Activated naive CD8-positive, alpha-beta T cell treated with anti-CD3 and anti-CD28 coated beads, Interleukin-2, amount 10 ng/mL, durations not matched to agents 7 days and 5 days (primary cell): ENCODE measurements at regions not wholly inside any gene's neighbourhood (a gene's known extent, or its start where the extent isn't known, plus 50 kb on each side); places are given as distances from the start of the nearest gene placed in this dataset.
"Not testable (repeated sequence)": the region's sequence is repeated elsewhere in the genome, so short reads cannot be mapped to it uniquely, and the experiment has no call there.

Experiments
- ATAC-seq: fragments of 150-1000 bp; cut with Tn5 transposase; one replicate; pipeline ENCODE4 v1.10.0; 2021; ENCODE audit warnings: low read depth, moderate library complexity
- POLR2A ChIA-PET: fragments of 350-600 bp; sonication (Branson Sonifier 250); formaldehyde crosslinking; loops from one replicate; lab custom pipeline; 2021; ENCODE audit warnings: antibody characterized with exemption; lab: Charles Lee
- DNase-seq: peaks from one replicate; pipeline ENCODE4 v3.0.0; 2021
- H3K27ac Mint-ChIP-seq: one replicate; pipeline ENCODE4 v1.8.0; 2022; ENCODE audit warnings: mild to moderate bottlenecking, mixed read lengths
- H3K27me3 Mint-ChIP-seq: one replicate; pipeline ENCODE4 v1.8.0; 2022; ENCODE audit warnings: mild to moderate bottlenecking, moderate library complexity, mixed read lengths
- H3K36me3 Mint-ChIP-seq: one replicate; pipeline ENCODE4 v1.8.0; 2021; ENCODE audit warnings: mild to moderate bottlenecking, mixed read lengths
- H3K4me1 Mint-ChIP-seq: one replicate; pipeline ENCODE4 v1.8.0; 2021; ENCODE audit warnings: mixed read lengths
- H3K4me3 Mint-ChIP-seq: one replicate; pipeline ENCODE4 v1.8.0; 2022; ENCODE audit warnings: mild to moderate bottlenecking, moderate library complexity, mixed read lengths
- H3K9me3 Mint-ChIP-seq: one replicate; pipeline ENCODE4 v1.8.0; 2021; ENCODE audit warnings: mixed read lengths

- H3K9me3 Mint-ChIP-seq = peaks cover 3% of the 10 kb centered on the region
- H3K4me1 Mint-ChIP-seq = no peaks in the 10 kb centered on the region
- H3K27ac Mint-ChIP-seq = no peak overlapping the region
- H3K4me3 Mint-ChIP-seq = no peak overlapping the region
- DNase-seq (no peak), ATAC-seq (no peak)
- no peaks in the 10 kb centered on the region for H3K36me3 Mint-ChIP-seq
- POLR2A ChIA-PET = no interaction called here
- no peaks in the 10 kb centered on the region for H3K27me3 Mint-ChIP-seq
These were observed 558.5 kb downstream of the TMTC2 start for GRCh38 chr12:83245156-83245555.

- no peak overlapping the region for H3K27ac Mint-ChIP-seq
- H3K27me3 Mint-ChIP-seq = no peaks in the 10 kb centered on the region
- H3K4me3 Mint-ChIP-seq = no peak overlapping the region
- H3K36me3 Mint-ChIP-seq = no peaks in the 10 kb centered on the region
- DNase-seq (no peak), ATAC-seq (no peak)
- H3K9me3 Mint-ChIP-seq = peaks cover 3% of the 10 kb centered on the region
- POLR2A ChIA-PET = no interaction called here
- no peaks in the 10 kb centered on the region for H3K4me1 Mint-ChIP-seq
These were observed 557.3 kb downstream of the TMTC2 start for GRCh38 chr12:83244001-83244400.

- H3K27me3 Mint-ChIP-seq, DNase-seq, H3K27ac Mint-ChIP-seq, POLR2A ChIA-PET, ATAC-seq, H3K9me3 Mint-ChIP-seq, H3K4me1 Mint-ChIP-seq, H3K36me3 Mint-ChIP-seq, H3K4me3 Mint-ChIP-seq: not testable (repeated sequence)
These were observed 547.3 kb downstream of the TMTC2 start for GRCh38 chr12:83233987-83234386.

- H3K4me3 Mint-ChIP-seq = not testable (repeated sequence)
These were observed 540.3 kb downstream of the TMTC2 start for GRCh38 chr12:83226960-83227359.

GRCh38 chr12:83225806-83226205 is 539.1 kb downstream of the TMTC2 start:
- ATAC-seq (no peak), DNase-seq (no peak)
- Mint-ChIP-seq H3K4me3 (no peak overlapping the region), H3K27me3 (no peaks in the 10 kb centered on the region), H3K9me3 (peaks cover 2% of the 10 kb centered on the region), H3K36me3 (no peaks in the 10 kb centered on the region), H3K27ac (no peak overlapping the region), H3K4me1 (no peaks in the 10 kb centered on the region)
- POLR2A ChIA-PET = no interaction called here

More at GRCh38 chr12:83226960-83227359, 540.3 kb downstream of the TMTC2 start:
- H3K36me3 Mint-ChIP-seq, H3K27me3 Mint-ChIP-seq, H3K27ac Mint-ChIP-seq, POLR2A ChIA-PET, H3K9me3 Mint-ChIP-seq, ATAC-seq, DNase-seq, H3K4me1 Mint-ChIP-seq: not testable (repeated sequence)

GRCh38 chr12:83224012-83224411 is 537.3 kb downstream of the TMTC2 start:
- POLR2A ChIA-PET = no interaction called here
- H3K36me3 Mint-ChIP-seq = no peaks in the 10 kb centered on the region
- no peaks in the 10 kb centered on the region for H3K4me1 Mint-ChIP-seq
- DNase-seq = no peak
- no peak overlapping the region for H3K4me3 Mint-ChIP-seq
- H3K27me3 Mint-ChIP-seq = no peaks in the 10 kb centered on the region
- no peak overlapping the region for H3K27ac Mint-ChIP-seq
- H3K9me3 Mint-ChIP-seq = peaks cover 2% of the 10 kb centered on the region
- ATAC-seq = no peak

- ATAC-seq = no peak
- POLR2A ChIA-PET = no interaction called here
These were observed 534.1 kb downstream of the TMTC2 start for GRCh38 chr12:83220774-83221173.

GRCh38 chr12:83216230-83216629 is 529.5 kb downstream of the TMTC2 start:
- H3K36me3 Mint-ChIP-seq = no peaks in the 10 kb centered on the region
- H3K4me1 Mint-ChIP-seq = no peaks in the 10 kb centered on the region
- POLR2A ChIA-PET = no interaction called here
- H3K9me3 Mint-ChIP-seq = no peaks in the 10 kb centered on the region
- H3K4me3 Mint-ChIP-seq = no peak overlapping the region
- ATAC-seq (no peak), DNase-seq (no peak)
- no peak overlapping the region for H3K27ac Mint-ChIP-seq
- peaks cover 2% of the 10 kb centered on the region for H3K27me3 Mint-ChIP-seq

More at GRCh38 chr12:83220774-83221173, 534.1 kb downstream of the TMTC2 start:
- Mint-ChIP-seq H3K27me3 (no peaks in the 10 kb centered on the region), H3K9me3 (no peaks in the 10 kb centered on the region), H3K36me3 (no peaks in the 10 kb centered on the region), H3K4me1 (no peaks in the 10 kb centered on the region), H3K4me3 (no peak overlapping the region), H3K27ac (no peak overlapping the region)
- no peak for DNase-seq

- DNase-seq = no peak
- no peaks in the 10 kb centered on the region for H3K9me3 Mint-ChIP-seq
- H3K36me3 Mint-ChIP-seq = no peaks in the 10 kb centered on the region
- H3K27me3 Mint-ChIP-seq = peaks cover 2% of the 10 kb centered on the region
- no peaks in the 10 kb centered on the region for H3K4me1 Mint-ChIP-seq
- POLR2A ChIA-PET = no interaction called here
- no peak overlapping the region for H3K4me3 Mint-ChIP-seq
- no peak overlapping the region for H3K27ac Mint-ChIP-seq
- no peak for ATAC-seq
These were observed 527.5 kb downstream of the TMTC2 start for GRCh38 chr12:83214185-83214584.

GRCh38 chr12:83210933-83211332 is 524.2 kb downstream of the TMTC2 start:
- Mint-ChIP-seq H3K36me3 (no peaks in the 10 kb centered on the region), H3K9me3 (no peaks in the 10 kb centered on the region), H3K27me3 (peaks cover 2% of the 10 kb centered on the region), H3K4me3 (no peak overlapping the region), H3K27ac (no peak overlapping the region), H3K4me1 (no peaks in the 10 kb centered on the region)
- POLR2A ChIA-PET = no interaction called here
- DNase-seq (no peak), ATAC-seq (no peak)

- DNase-seq (no peak), ATAC-seq (no peak)
- no peak overlapping the region for H3K4me3 Mint-ChIP-seq
- POLR2A ChIA-PET = no interaction called here
- no peak overlapping the region for H3K27ac Mint-ChIP-seq
- H3K4me1 Mint-ChIP-seq = no peaks in the 10 kb centered on the region
- no peaks in the 10 kb centered on the region for H3K27me3 Mint-ChIP-seq
- H3K9me3 Mint-ChIP-seq = no peaks in the 10 kb centered on the region
- H3K36me3 Mint-ChIP-seq = no peaks in the 10 kb centered on the region
These were observed 512.4 kb downstream of the TMTC2 start for GRCh38 chr12:83199069-83199468.

GRCh38 chr12:83198291-83199015 is 511.7 kb downstream of the TMTC2 start:
- POLR2A ChIA-PET = no interaction called here
- Mint-ChIP-seq H3K4me3 (no peak overlapping the region), H3K27me3 (no peaks in the 10 kb centered on the region), H3K9me3 (no peaks in the 10 kb centered on the region), H3K4me1 (no peaks in the 10 kb centered on the region), H3K27ac (no peak overlapping the region), H3K36me3 (no peaks in the 10 kb centered on the region)
- no peak for ATAC-seq
- DNase-seq = no peak

- H3K4me3 Mint-ChIP-seq = no peak overlapping the region
These were observed 510.8 kb downstream of the TMTC2 start for GRCh38 chr12:83197483-83197914.

GRCh38 chr12:83196694-83197350 is 510.1 kb downstream of the TMTC2 start:
- Mint-ChIP-seq H3K4me3 (no peak overlapping the region), H3K4me1 (no peaks in the 10 kb centered on the region), H3K36me3 (no peaks in the 10 kb centered on the region), H3K27me3 (no peaks in the 10 kb centered on the region), H3K9me3 (no peaks in the 10 kb centered on the region), H3K27ac (no peak overlapping the region)
- ATAC-seq = no peak
- DNase-seq = no peak
- POLR2A ChIA-PET = no interaction called here

More at GRCh38 chr12:83197483-83197914, 510.8 kb downstream of the TMTC2 start:
- Mint-ChIP-seq H3K27ac (no peak overlapping the region), H3K9me3 (no peaks in the 10 kb centered on the region), H3K27me3 (no peaks in the 10 kb centered on the region), H3K4me1 (no peaks in the 10 kb centered on the region), H3K36me3 (no peaks in the 10 kb centered on the region)
- no peak for DNase-seq
- POLR2A ChIA-PET = no interaction called here
- ATAC-seq = no peak
